NB4 (cell line): ENCODE measurements at regions not wholly inside any gene's neighbourhood (a gene's known extent, or its start where the extent isn't known, plus 50 kb on each side); places are given as distances from the start of the nearest gene placed in this dataset.

Source experiments
- CTCF ChIP-seq: IDR thresholded peaks from one replicate; pipeline ENCODE4 v1.5.1; 2012; ENCODE audit warnings: low read depth, low read length
- MYC ChIP-seq: IDR thresholded peaks from 2 replicates; pipeline ENCODE4 v1.6.1; 2011; ENCODE audit warnings: low read depth, low read length

GRCh38 chr14:39890026-39890425 lies 457.8 kb upstream of the FBXO33 start:
- TF ChIP-seq CTCF (no peak), MYC (no peak)
